ENCODE measurements at regions not wholly inside any gene's neighbourhood (a gene's known extent, or its start where the extent isn't known, plus 50 kb on each side); places are given as distances from the start of the nearest gene placed in this dataset.
"Not testable (repeated sequence)": the region's sequence is repeated elsewhere in the genome, so short reads cannot be mapped to it uniquely, and the experiment has no call there.

GRCh38 chr9:30775236-30775635, 1609.2 kb upstream of the ACO1 start:
- DNase-seq = no peak

- peak; percentile 10 for DNase-seq
Observed at GRCh38 chr9:30796764-30797163, 1587.7 kb upstream of the ACO1 start.

- no peak for DNase-seq
Observed at GRCh38 chr9:30799527-30800101, 1584.8 kb upstream of the ACO1 start.

- DNase-seq = no peak
Observed at GRCh38 chr9:30800421-30800820, 1584.0 kb upstream of the ACO1 start.

GRCh38 chr9:30812821-30813220, 1571.6 kb upstream of the ACO1 start:
- DNase-seq = no peak

- peak; percentile 19 for DNase-seq
Observed at GRCh38 chr9:30815585-30815984, 1568.9 kb upstream of the ACO1 start.

GRCh38 chr9:30845136-30845535, 1539.3 kb upstream of the ACO1 start:
- DNase-seq = no peak

- DNase-seq = no peak
Observed at GRCh38 chr9:30846651-30847050, 1537.8 kb upstream of the ACO1 start.

GRCh38 chr9:30851600-30851999, 1532.8 kb upstream of the ACO1 start:
- DNase-seq = no peak

GRCh38 chr9:30900706-30901105, 1483.7 kb upstream of the ACO1 start:
- no peak for DNase-seq

- DNase-seq = no peak
Observed at GRCh38 chr9:30913331-30913730, 1471.1 kb upstream of the ACO1 start.

- no peak for DNase-seq
Observed at GRCh38 chr9:30915451-30915850, 1469.0 kb upstream of the ACO1 start.

GRCh38 chr9:30925126-30925525, 1459.3 kb upstream of the ACO1 start:
- no peak for DNase-seq

GRCh38 chr9:30925635-30926034, 1458.8 kb upstream of the ACO1 start:
- no peak for DNase-seq

GRCh38 chr9:30928045-30928444, 1456.4 kb upstream of the ACO1 start:
- DNase-seq = no peak

- peak; percentile 79 for DNase-seq
Observed at GRCh38 chr9:30932226-30932625, 1452.2 kb upstream of the ACO1 start.

- DNase-seq = no peak
Observed at GRCh38 chr9:30935730-30936129, 1448.7 kb upstream of the ACO1 start.

- DNase-seq = no peak
Observed at GRCh38 chr9:30937106-30937505, 1447.3 kb upstream of the ACO1 start.

- DNase-seq = not testable (repeated sequence)
Observed at GRCh38 chr9:30942852-30943251, 1441.6 kb upstream of the ACO1 start.

GRCh38 chr9:30943446-30944224, 1440.8 kb upstream of the ACO1 start:
- no peak for DNase-seq

- no peak for DNase-seq
Observed at GRCh38 chr9:30944225-30944569, 1440.2 kb upstream of the ACO1 start.

GRCh38 chr9:30944741-30945280, 1439.6 kb upstream of the ACO1 start:
- DNase-seq = no peak

- no peak for DNase-seq
Observed at GRCh38 chr9:30964332-30964731, 1420.1 kb upstream of the ACO1 start.

GRCh38 chr9:30967476-30967875, 1417.0 kb upstream of the ACO1 start:
- DNase-seq = peak; percentile 86

GRCh38 chr9:30970186-30970585, 1414.3 kb upstream of the ACO1 start:
- DNase-seq = no peak
